PC-9 (cell line): ENCODE measurements at regions not wholly inside any gene's neighbourhood (a gene's known extent, or its start where the extent isn't known, plus 50 kb on each side); places are given as distances from the start of the nearest gene placed in this dataset.

Source experiments
- BruUV-seq: library from RNA; stranded (reverse); fragments of 400-500 nt; replicated peaks from 2 replicates; lab custom pipeline; 2021; lab: Mats Ljungman, UMichigan
- CTCF ChIA-PET: fragments of 300-600 bp; sonication (Branson Sonifier 250); formaldehyde crosslinking; loops from one replicate; lab custom pipeline; 2022; ENCODE audit warnings: antibody characterized with exemption; lab: Charles Lee
- POLR2A ChIA-PET: fragments of 300-600 bp; sonication (Branson Sonifier 250); formaldehyde crosslinking; loops from one replicate; lab custom pipeline; 2022; ENCODE audit warnings: antibody characterized with exemption; ENCODE audit not compliant: unreplicated experiment; lab: Charles Lee
- DNase-seq, 2 experiments: peaks; one replicate each; pipeline versions ENCODE4 v3.0.0 to v3.0.0-alpha.2; 2015 to 2022; ENCODE audit warnings: mixed read lengths in 1 of 2
- H2AFZ ChIP-seq: fragments of 200-600 bp; sonication (generic); 2 replicates; pipeline ENCODE4 v1.8.1; 2017; ENCODE audit warnings: antibody characterized with exemption
- H3F3A ChIP-seq: fragments of 200-600 bp; sonication (generic); 2 replicates; pipeline ENCODE4 v1.8.1; 2017; ENCODE audit warnings: antibody characterized with exemption, mild to moderate bottlenecking, low read depth; ENCODE audit not compliant: insufficient read depth
- H3K27ac ChIP-seq: fragments of 200-600 bp; sonication (generic); 2 replicates; pipeline ENCODE4 v1.6.1; 2016; ENCODE audit warnings: mixed run types
- H3K27me3 ChIP-seq: fragments of 200-600 bp; sonication (generic); 2 replicates; pipeline ENCODE4 v1.6.1; 2016; ENCODE audit warnings: low read depth, mixed run types; ENCODE audit not compliant: insufficient read depth
- H3K36me3 ChIP-seq: fragments of 200-600 bp; sonication (generic); 2 replicates; pipeline ENCODE4 v1.6.1; 2016; ENCODE audit warnings: low read depth, mixed run types
- H3K4me1 ChIP-seq: fragments of 200-600 bp; sonication (generic); replicated peaks from 2 replicates; pipeline ENCODE4 v1.6.1; 2016; ENCODE audit warnings: mixed run types; ENCODE audit not compliant: insufficient read depth
- H3K4me2 ChIP-seq: fragments of 200-600 bp; sonication (generic); 2 replicates; pipeline ENCODE4 v1.6.1; 2017; ENCODE audit warnings: mixed run types
- H3K4me3 ChIP-seq: fragments of 200-600 bp; sonication (generic); 2 replicates; pipeline ENCODE4 v1.6.1; 2016; ENCODE audit warnings: mixed run types
- H3K79me2 ChIP-seq: fragments of 200-600 bp; sonication (generic); 2 replicates; pipeline ENCODE4 v1.6.1; 2017; ENCODE audit warnings: low read depth, mixed run types
- H3K9me2 ChIP-seq: fragments of 200-600 bp; sonication (generic); 2 replicates; pipeline ENCODE4 v1.8.1; 2017; ENCODE audit warnings: mild to moderate bottlenecking; ENCODE audit not compliant: insufficient read depth
- H3K9me3 ChIP-seq: fragments of 200-600 bp; sonication (generic); 2 replicates; pipeline ENCODE4 v1.8.1; 2016; ENCODE audit warnings: low read depth; ENCODE audit not compliant: insufficient read depth
- H4K20me1 ChIP-seq: fragments of 200-600 bp; sonication (generic); 2 replicates; pipeline ENCODE4 v1.8.1; 2017; ENCODE audit not compliant: insufficient read depth
- EZH2 ChIP-seq: fragments of 200-600 bp; sonication (generic); IDR thresholded peaks from 2 replicates; pipeline ENCODE4 v1.8.0; 2017; ENCODE audit warnings: antibody characterized with exemption, low read depth
- intact Hi-C: fragments of 100-400 bp; cut with micrococcal nuclease; formaldehyde crosslinking; loops from one replicate; pipeline ENCODE4 v1.10.0; 2022; ENCODE audit not compliant: unreplicated experiment
- TF ChIP-seq, protein P1 (sequence below): fragments of 200-600 bp; sonication (generic); conservative IDR thresholded peaks from 2 replicates; pipeline ENCODE4 v1.6.1; 2017; ENCODE audit warnings: mixed run types, antibody characterized with exemption, mild to moderate bottlenecking, moderate library complexity

DNA sequence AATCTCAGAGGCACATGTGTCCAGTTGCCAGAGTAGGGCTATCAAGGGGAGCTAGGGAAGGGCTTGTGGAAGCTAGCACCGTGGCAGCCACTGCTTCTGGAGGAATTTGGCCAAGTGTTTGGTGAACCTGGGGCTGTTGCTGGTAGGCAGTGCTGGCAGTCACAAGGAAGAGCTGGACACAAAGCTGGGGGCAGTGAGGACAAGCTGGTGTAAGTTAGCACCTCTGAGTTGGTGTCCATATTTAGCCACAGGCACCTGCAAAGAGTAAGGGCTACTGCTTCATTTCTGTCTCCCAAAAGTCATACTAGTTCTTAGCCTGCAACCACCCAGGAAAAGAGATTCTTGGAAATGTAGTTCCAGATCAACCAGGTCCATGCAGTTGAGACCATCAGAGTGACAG lies 359.4 kb downstream of the CSNK1G3 start:
- Histone ChIP-seq H3K36me3 (no peaks in the 10 kb centered on the region), H2AFZ (no peak overlapping the region), H3K9me3 (no peaks in the 10 kb centered on the region), H3K4me2 (no peak overlapping the region), H4K20me1 (no peaks in the 10 kb centered on the region), H3K4me3 (no peak overlapping the region), H3K79me2 (no peaks in the 10 kb centered on the region), H3K27ac (no peak overlapping the region), H3K27me3 (no peaks in the 10 kb centered on the region), H3F3A (no peaks in the 10 kb centered on the region), H3K4me1 (no peaks in the 10 kb centered on the region), H3K9me2 (no peaks in the 10 kb centered on the region; the same call in 1 of the 2 replicates)
- intact Hi-C loops, result no loop called here
- TF ChIP-seq EZH2, result no peak
- TF ChIP-seq, protein P1, sequence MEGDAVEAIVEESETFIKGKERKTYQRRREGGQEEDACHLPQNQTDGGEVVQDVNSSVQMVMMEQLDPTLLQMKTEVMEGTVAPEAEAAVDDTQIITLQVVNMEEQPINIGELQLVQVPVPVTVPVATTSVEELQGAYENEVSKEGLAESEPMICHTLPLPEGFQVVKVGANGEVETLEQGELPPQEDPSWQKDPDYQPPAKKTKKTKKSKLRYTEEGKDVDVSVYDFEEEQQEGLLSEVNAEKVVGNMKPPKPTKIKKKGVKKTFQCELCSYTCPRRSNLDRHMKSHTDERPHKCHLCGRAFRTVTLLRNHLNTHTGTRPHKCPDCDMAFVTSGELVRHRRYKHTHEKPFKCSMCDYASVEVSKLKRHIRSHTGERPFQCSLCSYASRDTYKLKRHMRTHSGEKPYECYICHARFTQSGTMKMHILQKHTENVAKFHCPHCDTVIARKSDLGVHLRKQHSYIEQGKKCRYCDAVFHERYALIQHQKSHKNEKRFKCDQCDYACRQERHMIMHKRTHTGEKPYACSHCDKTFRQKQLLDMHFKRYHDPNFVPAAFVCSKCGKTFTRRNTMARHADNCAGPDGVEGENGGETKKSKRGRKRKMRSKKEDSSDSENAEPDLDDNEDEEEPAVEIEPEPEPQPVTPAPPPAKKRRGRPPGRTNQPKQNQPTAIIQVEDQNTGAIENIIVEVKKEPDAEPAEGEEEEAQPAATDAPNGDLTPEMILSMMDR, result no peak
- ChIA-PET POLR2A (no interaction called here), CTCF (no interaction called here)
- DNase-seq, result no peak
- no TSS peak for BruUV-seq

DNA sequence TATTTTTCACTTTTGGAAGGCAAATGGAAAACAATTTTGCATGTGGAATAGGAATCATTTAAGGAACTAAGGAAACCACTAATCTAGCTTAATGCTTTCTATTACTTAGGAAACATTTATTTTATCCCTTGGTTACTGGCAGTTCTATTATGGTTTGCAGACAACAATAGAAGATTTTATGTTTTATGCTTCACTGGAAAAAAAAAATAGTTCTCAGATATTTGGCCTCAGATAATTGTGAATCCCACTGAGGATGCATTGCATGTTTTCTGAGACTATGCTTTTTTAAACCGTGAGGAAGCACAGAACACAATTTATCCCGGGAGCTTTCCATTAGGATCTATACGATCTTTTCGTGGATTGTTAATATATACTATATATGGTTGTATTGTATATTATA lies 356.9 kb downstream of the CSNK1G3 start:
- no peak overlapping the region for H2AFZ ChIP-seq
- no peak for TF ChIP-seq EZH2
- TF ChIP-seq, protein P1, result no peak
- H3K79me2 ChIP-seq, result no peaks in the 10 kb centered on the region
- no peaks in the 10 kb centered on the region for H3K36me3 ChIP-seq
- H3K9me3 ChIP-seq, result no peaks in the 10 kb centered on the region
- H3K4me3 ChIP-seq, result no peak overlapping the region
- H3K27ac ChIP-seq, result no peak overlapping the region
- POLR2A ChIA-PET, result no interaction called here
- H3K4me2 ChIP-seq, result no peak overlapping the region
- CTCF ChIA-PET, result no interaction called here
- intact Hi-C loops, result no loop called here
- no peaks in the 10 kb centered on the region for H3K27me3 ChIP-seq
- H3K4me1 ChIP-seq, result no peaks in the 10 kb centered on the region
- BruUV-seq, result no TSS peak
- no peaks in the 10 kb centered on the region for H4K20me1 ChIP-seq
- no peak for DNase-seq
- H3K9me2 ChIP-seq, result no peaks in the 10 kb centered on the region; the same call in 1 of the 2 replicates
- H3F3A ChIP-seq, result no peaks in the 10 kb centered on the region

DNA sequence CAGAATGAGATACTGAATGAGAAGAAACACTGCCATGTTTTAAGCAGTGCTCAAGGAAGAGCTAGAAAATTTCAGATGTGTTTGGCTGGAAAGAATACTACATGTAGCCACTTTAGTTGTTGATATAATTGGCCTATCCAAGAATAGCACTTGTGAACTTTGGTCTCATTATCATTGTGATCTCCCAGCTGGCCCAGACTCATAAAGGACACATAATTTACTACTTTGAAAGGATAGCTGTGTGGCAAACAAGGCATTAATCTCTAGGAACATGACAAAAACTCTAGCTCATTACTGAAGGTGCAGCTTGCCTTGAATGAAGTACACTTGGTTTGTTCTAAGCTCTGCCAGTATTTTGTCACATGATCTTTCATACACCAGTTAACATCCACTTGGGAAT lies 356.3 kb downstream of the CSNK1G3 start:
- no peak for TF ChIP-seq EZH2
- TF ChIP-seq, protein P1, result no peak
- H3K4me2 ChIP-seq, result no peak overlapping the region
- H3K79me2 ChIP-seq, result no peaks in the 10 kb centered on the region
- CTCF ChIA-PET, result no interaction called here
- POLR2A ChIA-PET, result no interaction called here
- no TSS peak for BruUV-seq
- H2AFZ ChIP-seq, result no peak overlapping the region
- H3K4me1 ChIP-seq, result no peaks in the 10 kb centered on the region
- H3F3A ChIP-seq, result no peaks in the 10 kb centered on the region
- no peaks in the 10 kb centered on the region for H3K27me3 ChIP-seq
- H3K36me3 ChIP-seq, result no peaks in the 10 kb centered on the region
- no peak for DNase-seq
- H3K9me2 ChIP-seq, result no peaks in the 10 kb centered on the region
- intact Hi-C loops, result no loop called here
- no peaks in the 10 kb centered on the region for H3K9me3 ChIP-seq
- H4K20me1 ChIP-seq, result no peaks in the 10 kb centered on the region
- no peak overlapping the region for H3K4me3 ChIP-seq
- H3K27ac ChIP-seq, result no peak overlapping the region
